Peyer's patch (tissue), 4 donors: ENCODE measurements at regions not wholly inside any gene's neighbourhood (a gene's known extent, or its start where the extent isn't known, plus 50 kb on each side); places are given as distances from the start of the nearest gene placed in this dataset.

Experiments
- DNase-seq, 3 donors: peaks; one replicate each; pipeline ENCODE4 v3.0.0-alpha.2; 2017 to 2019
- H3K27ac ChIP-seq, 4 donors: fragments of 200-600 bp; sonication (generic); one replicate each; pipeline ENCODE4 v1.5.1; 2016 to 2019
- H3K27me3 ChIP-seq, 2 donors: fragments of 200-600 bp; sonication (generic); one replicate each; pipeline ENCODE4 v1.5.1; 2019
- H3K36me3 ChIP-seq, 3 donors: fragments of 200-600 bp; sonication (generic); one replicate each; pipeline ENCODE4 v1.5.1; 2016 to 2019
- H3K4me1 ChIP-seq, 4 donors: fragments of 200-600 bp; sonication (generic); one replicate each; pipeline ENCODE4 v1.5.1; 2016 to 2019
- H3K4me3 ChIP-seq, 4 donors: fragments of 200-600 bp; sonication (generic); 1 replicate in 3 of 4; 2 replicates in 1 of 4; pipeline ENCODE4 v1.5.1; 2016 to 2019; ENCODE audit warnings: mild to moderate bottlenecking in 1 of 4
- H3K9me3 ChIP-seq, 4 donors: fragments of 200-600 bp; sonication (generic); one replicate each; pipeline ENCODE4 v1.5.1; 2016 to 2019; ENCODE audit warnings: mild to moderate bottlenecking in 1 of 4
- CTCF ChIP-seq, 6 experiments: fragments of 450-650 bp in 4 of 6; fragments of 200-600 bp in 2 of 6; sonication (generic) in 1 of 6; IDR thresholded peaks; one replicate each; pipeline ENCODE4 v1.5.1; 2017 to 2019; ENCODE audit warnings: antibody characterized with exemption in 6 of 6, mild to moderate bottlenecking in 3 of 6, moderate library complexity in 1 of 6
- POLR2A ChIP-seq, 2 donors: fragments of 450-650 bp; IDR thresholded peaks; one replicate each; pipeline ENCODE4 v1.5.1; 2017; ENCODE audit warnings: antibody characterized with exemption in 2 of 2, mild to moderate bottlenecking in 2 of 2, moderate library complexity in 2 of 2

GRCh38 chr6:14031516-14031915, 86.1 kb upstream of the CD83 start:
- no peaks in the 10 kb centered on the region for H3K27me3 ChIP-seq

GRCh38 chr6:14035071-14035847, 82.3 kb upstream of the CD83 start:
- no peak for TF ChIP-seq CTCF (IDR thresholded peaks at IDR 0.05)
- TF ChIP-seq POLR2A (IDR thresholded peaks at IDR 0.05) = no peak
- Histone ChIP-seq H3K27me3 (no peaks in the 10 kb centered on the region), H3K36me3 (no peaks in the 10 kb centered on the region), H3K9me3 (no peaks in the 10 kb centered on the region), H3K4me1 (no peaks in the 10 kb centered on the region), H3K4me3 (no peak overlapping the region), H3K27ac (no peak overlapping the region)
- no peak for DNase-seq

More at GRCh38 chr6:14031516-14031915, 86.1 kb upstream of the CD83 start:
- H3K27ac ChIP-seq = no peak overlapping the region
- no peaks in the 10 kb centered on the region for H3K9me3 ChIP-seq
- DNase-seq = no peak
- H3K4me3 ChIP-seq = no peak overlapping the region
- H3K36me3 ChIP-seq = no peaks in the 10 kb centered on the region
- TF ChIP-seq CTCF (IDR thresholded peaks at IDR 0.05) (no peak), POLR2A (IDR thresholded peaks at IDR 0.05) (no peak)
- H3K4me1 ChIP-seq = no peaks in the 10 kb centered on the region

GRCh38 chr6:14035874-14036273, 81.7 kb upstream of the CD83 start:
- H3K27ac ChIP-seq = no peak overlapping the region
- no peak for TF ChIP-seq POLR2A (IDR thresholded peaks at IDR 0.05)
- TF ChIP-seq CTCF (IDR thresholded peaks at IDR 0.05) = no peak

GRCh38 chr6:14036911-14037310, 80.7 kb upstream of the CD83 start:
- Histone ChIP-seq H3K36me3 (no peaks in the 10 kb centered on the region), H3K4me3 (no peak overlapping the region), H3K27ac (no peak overlapping the region), H3K9me3 (no peaks in the 10 kb centered on the region), H3K4me1 (no peaks in the 10 kb centered on the region), H3K27me3 (no peaks in the 10 kb centered on the region)
- DNase-seq = no peak
- no peak for TF ChIP-seq POLR2A (IDR thresholded peaks at IDR 0.05)
- TF ChIP-seq CTCF (IDR thresholded peaks at IDR 0.05) = no peak

More at GRCh38 chr6:14035874-14036273, 81.7 kb upstream of the CD83 start:
- Histone ChIP-seq H3K9me3 (no peaks in the 10 kb centered on the region), H3K36me3 (no peaks in the 10 kb centered on the region), H3K4me3 (no peak overlapping the region), H3K4me1 (no peaks in the 10 kb centered on the region), H3K27me3 (no peaks in the 10 kb centered on the region)
- DNase-seq = no peak

GRCh38 chr6:14037402-14038277, 79.9 kb upstream of the CD83 start:
- H3K27ac ChIP-seq = no peak overlapping the region
- no peaks in the 10 kb centered on the region for H3K9me3 ChIP-seq
- H3K4me3 ChIP-seq = no peak overlapping the region
- no peaks in the 10 kb centered on the region for H3K36me3 ChIP-seq
- no peaks in the 10 kb centered on the region for H3K27me3 ChIP-seq
- TF ChIP-seq POLR2A (IDR thresholded peaks at IDR 0.05) (no peak), CTCF (IDR thresholded peaks at IDR 0.05) (no peak)
- DNase-seq = no peak
- no peaks in the 10 kb centered on the region for H3K4me1 ChIP-seq
